ENCODE measurements at regions not wholly inside any gene's neighbourhood (a gene's known extent, or its start where the extent isn't known, plus 50 kb on each side); places are given as distances from the start of the nearest gene placed in this dataset.

- DNase-seq (ENCODE audit: low spot score) (no peak), FAIRE-seq (no peak)
- CTCF ChIA-PET (ENCODE audit: low intra/inter-chr PET ratio, low total read pairs) = no interaction called here
Measured at GRCh38 chr13:52916486-52916990, 68.1 kb upstream of the PCDH8 start.

More at GRCh38 chr13:52916486-52916990, 68.1 kb upstream of the PCDH8 start:
- intact Hi-C loops (cut with micrococcal nuclease; ENCODE audit: unreplicated experiment) (no loop called here), in situ Hi-C loops (cut with HindIII; ENCODE audit: extremely low pct_ligation_motif_present, low pct_unique_long_range_greater_than_20kb) (no loop called here)
- BruUV-seq (replicated peaks) = no TSS peak
- ATAC-seq = no peak
- H2AFZ ChIP-seq (ENCODE audit: low read length) = no peak overlapping the region
- POLR2A ChIA-PET = no interaction called here
- H3K4me1 ChIP-seq (ENCODE audit: insufficient read depth, low read length) = no peaks in the 10 kb centered on the region
- H3K36me3 ChIP-seq (replicated peaks in 1 of 2; ENCODE audit: control insufficient read depth in 1 of 2, insufficient read depth in 2 of 2, low read length in 2 of 2) = no peaks in the 10 kb centered on the region
- H3K9me3 ChIP-seq (ENCODE audit: low read length) = no peaks in the 10 kb centered on the region
- no peak overlapping the region for H3K4me3 ChIP-seq (replicated peaks in 1 of 3; ENCODE audit: insufficient read depth in 1 of 3, low read depth in 2 of 3, low read length in 3 of 3)
- H3K27me3 ChIP-seq (ENCODE audit: control insufficient read depth in 1 of 2, insufficient read depth in 2 of 2, low read length in 2 of 2) = 0 out of 5 replicates have a peak, but pooled peaks cover 0 to 3% of the 10 kb centered on the region in 2 experiments
- H3K27ac ChIP-seq (ENCODE audit: extremely low read length, insufficient read depth, low read length) = no peak overlapping the region
- no peak overlapping the region for H3K4me2 ChIP-seq (ENCODE audit: low read depth, low read length)
- no peak overlapping the region for H3K9ac ChIP-seq (ENCODE audit: insufficient read depth, low read depth, low read length)
- H4K20me1 ChIP-seq (ENCODE audit: insufficient read depth, low read length) = no peaks in the 10 kb centered on the region
- TF ChIP-seq CBX1 (IDR thresholded peaks at IDR 0.05; ENCODE audit: low read depth) (no peak), PHF8 (CRISPR knock-in tag; IDR thresholded peaks at IDR 0.05) (no peak), ZNF580 (CRISPR knock-in tag; IDR thresholded peaks at IDR 0.05; ENCODE audit: borderline replicate concordance, low read depth) (no peak), ATAD3A (CRISPR knock-in tag; IDR thresholded peaks at IDR 0.05) (no peak), ATF6 (CRISPR knock-in tag; conservative IDR thresholded peaks at IDR 0.05) (no peak), GATAD1 (CRISPR knock-in tag; IDR thresholded peaks at IDR 0.05) (no peak), NFRKB (IDR thresholded peaks at IDR 0.05) (no peak), ZFP82 (CRISPR knock-in tag; IDR thresholded peaks at IDR 0.05; ENCODE audit: borderline replicate concordance) (no peak), ZNF557 (CRISPR knock-in tag; IDR thresholded peaks at IDR 0.05) (no peak), PAX8 (CRISPR knock-in tag; IDR thresholded peaks at IDR 0.05; ENCODE audit: borderline replicate concordance) (no peak), NPAS2 (CRISPR knock-in tag; IDR thresholded peaks at IDR 0.05; ENCODE audit: borderline replicate concordance) (no peak), GATAD2A (CRISPR knock-in tag; IDR thresholded peaks at IDR 0.05) (no peak), NCOA2 (CRISPR knock-in tag; IDR thresholded peaks at IDR 0.05) (no peak), ZNF281 (CRISPR knock-in tag; IDR thresholded peaks at IDR 0.05; ENCODE audit: borderline replicate concordance) (no peak), DR1 (CRISPR knock-in tag; IDR thresholded peaks at IDR 0.05) (no peak), GRHL1 (CRISPR knock-in tag; conservative IDR thresholded peaks at IDR 0.05) (no peak), ZFP90 (CRISPR knock-in tag; IDR thresholded peaks at IDR 0.05; ENCODE audit: borderline replicate concordance) (no peak)
- no peaks in the 10 kb centered on the region for H3K79me2 ChIP-seq (ENCODE audit: insufficient read depth, low read length)

Measured in HepG2 (cell line).